Chondrocyte (in vitro differentiated cells): ENCODE measurements at regions not wholly inside any gene's neighbourhood (a gene's known extent, or its start where the extent isn't known, plus 50 kb on each side); places are given as distances from the start of the nearest gene placed in this dataset.

Source experiments
- DNase-seq: peaks from one replicate; pipeline ENCODE4 v3.0.0; 2021; ENCODE audit warnings: mixed read lengths, low spot score
- H3K27ac Mint-ChIP-seq: one replicate; pipeline ENCODE4 v1.8.0; 2021; ENCODE audit warnings: mild to moderate bottlenecking, moderate library complexity, mixed read lengths; ENCODE audit not compliant: unreplicated experiment
- H3K27me3 Mint-ChIP-seq: 2 replicates; pipeline ENCODE4 v1.8.0; 2021; ENCODE audit warnings: low read depth, mixed read lengths
- H3K36me3 Mint-ChIP-seq: 2 replicates; pipeline ENCODE4 v1.8.0; 2021; ENCODE audit warnings: low read depth, mixed read lengths
- H3K4me1 Mint-ChIP-seq: 2 replicates; pipeline ENCODE4 v1.8.0; 2021; ENCODE audit warnings: low read depth, mild to moderate bottlenecking, mixed read lengths
- H3K4me3 Mint-ChIP-seq: one replicate; pipeline ENCODE4 v1.8.0; 2021; ENCODE audit warnings: mild to moderate bottlenecking, moderate library complexity, mixed read lengths; ENCODE audit not compliant: unreplicated experiment
- H3K9me3 Mint-ChIP-seq: 2 replicates; pipeline ENCODE4 v1.8.0; 2021; ENCODE audit warnings: low read depth, mixed read lengths
- TF ChIP-seq, protein P1 (sequence below): fragments of 200-600 bp; sonication (generic); IDR thresholded peaks from 2 replicates; pipeline ENCODE4 v1.5.0; 2021; ENCODE audit warnings: antibody characterized with exemption, mild to moderate bottlenecking, moderate library complexity

DNA sequence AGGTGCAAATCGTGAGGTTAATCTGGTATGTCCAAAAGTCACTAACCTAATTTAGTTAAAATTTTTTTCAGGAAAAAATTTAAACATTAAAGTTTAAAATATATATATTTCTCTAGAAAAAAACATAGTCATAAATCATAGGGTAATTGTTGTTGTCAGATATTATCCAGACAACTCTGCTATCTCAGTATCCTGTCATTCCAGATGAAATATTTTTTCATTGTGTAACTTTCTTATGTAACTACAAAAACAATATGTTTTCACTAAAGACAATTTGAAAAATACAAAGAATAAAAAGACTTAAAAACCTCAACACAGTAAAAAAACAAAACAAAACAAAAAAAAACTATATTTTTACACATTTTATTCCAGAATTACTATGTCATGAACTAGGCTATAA, 57.6 kb downstream of the TENT5A start:
- no peak for DNase-seq
- H3K9me3 Mint-ChIP-seq = no peaks in the 10 kb centered on the region

DNA sequence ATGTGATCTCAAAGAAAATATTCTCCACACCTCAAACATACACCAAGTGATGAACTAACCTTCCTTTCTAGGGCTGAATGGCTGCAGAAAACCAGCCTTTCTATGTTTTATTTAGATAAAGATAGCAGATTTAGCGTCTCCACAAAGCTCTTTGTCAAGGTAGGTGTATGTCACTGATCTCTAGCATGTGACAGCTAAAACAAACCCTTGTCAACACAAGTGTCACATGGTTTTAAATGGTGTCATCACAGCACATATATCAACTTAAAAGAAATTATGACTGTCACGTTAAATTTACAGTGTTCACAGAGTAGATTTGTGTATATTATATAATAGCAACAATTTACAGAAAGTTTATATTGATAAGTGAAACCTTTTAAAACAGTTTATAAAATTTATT, 58.3 kb downstream of the TENT5A start:
- Mint-ChIP-seq H3K27ac (no peak overlapping the region), H3K9me3 (no peaks in the 10 kb centered on the region), H3K36me3 (no peaks in the 10 kb centered on the region), H3K4me1 (peaks cover 5% of the 10 kb centered on the region), H3K27me3 (no peaks in the 10 kb centered on the region), H3K4me3 (no peak overlapping the region)
- DNase-seq = no peak
- TF ChIP-seq, protein P1, sequence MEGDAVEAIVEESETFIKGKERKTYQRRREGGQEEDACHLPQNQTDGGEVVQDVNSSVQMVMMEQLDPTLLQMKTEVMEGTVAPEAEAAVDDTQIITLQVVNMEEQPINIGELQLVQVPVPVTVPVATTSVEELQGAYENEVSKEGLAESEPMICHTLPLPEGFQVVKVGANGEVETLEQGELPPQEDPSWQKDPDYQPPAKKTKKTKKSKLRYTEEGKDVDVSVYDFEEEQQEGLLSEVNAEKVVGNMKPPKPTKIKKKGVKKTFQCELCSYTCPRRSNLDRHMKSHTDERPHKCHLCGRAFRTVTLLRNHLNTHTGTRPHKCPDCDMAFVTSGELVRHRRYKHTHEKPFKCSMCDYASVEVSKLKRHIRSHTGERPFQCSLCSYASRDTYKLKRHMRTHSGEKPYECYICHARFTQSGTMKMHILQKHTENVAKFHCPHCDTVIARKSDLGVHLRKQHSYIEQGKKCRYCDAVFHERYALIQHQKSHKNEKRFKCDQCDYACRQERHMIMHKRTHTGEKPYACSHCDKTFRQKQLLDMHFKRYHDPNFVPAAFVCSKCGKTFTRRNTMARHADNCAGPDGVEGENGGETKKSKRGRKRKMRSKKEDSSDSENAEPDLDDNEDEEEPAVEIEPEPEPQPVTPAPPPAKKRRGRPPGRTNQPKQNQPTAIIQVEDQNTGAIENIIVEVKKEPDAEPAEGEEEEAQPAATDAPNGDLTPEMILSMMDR = no peak

More for the DNA sequence above, 57.6 kb downstream of the TENT5A start:
- no peak overlapping the region for H3K27ac Mint-ChIP-seq
- H3K27me3 Mint-ChIP-seq = no peaks in the 10 kb centered on the region
- no peak overlapping the region for H3K4me3 Mint-ChIP-seq
- peaks cover 5% of the 10 kb centered on the region for H3K4me1 Mint-ChIP-seq
- no peaks in the 10 kb centered on the region for H3K36me3 Mint-ChIP-seq
- TF ChIP-seq, protein P1 = no peak

DNA sequence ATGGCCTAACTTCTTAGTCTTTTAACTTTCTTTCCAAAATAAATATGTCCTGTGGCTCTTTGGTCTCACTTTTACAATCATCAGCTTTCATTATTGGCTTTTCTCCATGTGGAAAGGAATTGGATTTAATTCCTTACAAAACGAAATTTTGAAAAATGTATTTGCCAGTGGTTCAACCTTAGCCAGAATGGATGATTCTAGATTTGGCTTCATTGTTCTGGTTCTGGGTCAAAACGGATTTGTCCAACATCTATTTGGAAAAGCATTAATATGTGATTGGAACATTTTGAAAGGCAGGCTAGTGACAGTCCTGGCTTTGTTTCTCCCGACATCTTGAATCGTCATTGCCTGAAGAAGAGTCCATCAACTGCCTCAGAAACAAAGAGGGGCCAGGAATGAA, 59.2 kb downstream of the TENT5A start:
- H3K27me3 Mint-ChIP-seq = no peaks in the 10 kb centered on the region
- H3K4me3 Mint-ChIP-seq = no peak overlapping the region
- DNase-seq = no peak
- H3K4me1 Mint-ChIP-seq = peaks cover 5% of the 10 kb centered on the region
- TF ChIP-seq, protein P1 = no peak
- H3K36me3 Mint-ChIP-seq = no peaks in the 10 kb centered on the region
- no peak overlapping the region for H3K27ac Mint-ChIP-seq
- H3K9me3 Mint-ChIP-seq = no peaks in the 10 kb centered on the region

DNA sequence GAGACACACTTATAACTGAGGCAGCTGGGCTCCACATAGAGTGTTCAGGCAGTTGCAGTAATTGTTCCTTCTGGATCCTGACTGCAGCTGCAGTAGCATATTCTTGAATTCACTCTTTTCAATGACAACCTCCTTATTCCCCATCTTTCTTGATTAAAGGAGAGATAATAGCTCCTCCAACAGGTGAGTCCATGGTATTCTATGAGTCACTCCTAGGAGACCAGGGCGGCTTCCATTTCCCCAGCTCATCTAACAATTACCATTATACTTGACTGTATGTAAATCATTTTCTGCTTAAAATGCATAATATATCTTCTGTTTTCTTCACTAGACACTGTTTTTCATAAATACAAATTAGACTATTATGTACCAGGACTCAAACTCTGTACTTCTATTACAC, 62.4 kb downstream of the TENT5A start:
- Mint-ChIP-seq H3K4me3 (no peak overlapping the region), H3K9me3 (no peaks in the 10 kb centered on the region), H3K27me3 (no peaks in the 10 kb centered on the region), H3K4me1 (no peaks in the 10 kb centered on the region), H3K36me3 (peaks cover 2% of the 10 kb centered on the region), H3K27ac (no peak overlapping the region)
- TF ChIP-seq, protein P1 = no peak
- DNase-seq = no peak

DNA sequence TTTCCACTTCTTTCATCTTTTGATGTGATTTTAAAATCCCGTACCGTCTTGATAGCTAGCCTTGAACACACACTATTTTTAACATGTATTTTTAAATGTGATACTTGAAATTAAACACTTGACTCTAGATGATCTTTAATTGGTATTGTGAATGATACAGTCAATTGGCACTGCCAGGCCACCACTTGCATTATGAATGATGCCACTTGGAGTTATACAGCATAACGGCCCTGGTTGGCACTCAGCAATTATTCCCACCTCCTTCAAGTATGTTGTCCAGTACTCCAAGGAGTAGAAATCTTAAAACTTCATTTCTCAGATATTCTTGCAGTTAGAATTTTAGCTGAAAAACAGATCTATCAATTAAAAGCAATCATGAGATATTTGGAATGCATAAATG, 62.9 kb downstream of the TENT5A start:
- Mint-ChIP-seq H3K4me1 (no peaks in the 10 kb centered on the region), H3K36me3 (peaks cover 2% of the 10 kb centered on the region), H3K27me3 (no peaks in the 10 kb centered on the region), H3K27ac (no peak overlapping the region), H3K9me3 (no peaks in the 10 kb centered on the region), H3K4me3 (no peak overlapping the region)
- no peak for DNase-seq
- TF ChIP-seq, protein P1 = no peak
